Memory B cell (primary cell): ENCODE measurements at regions not wholly inside any gene's neighbourhood (a gene's known extent, or its start where the extent isn't known, plus 50 kb on each side); places are given as distances from the start of the nearest gene placed in this dataset.

Experiments used
- ATAC-seq: fragments of 150-1000 bp; cut with Tn5 transposase; 2 replicates; pipeline ENCODE4 v1.10.0; 2021; ENCODE audit warnings: low read depth, mild to moderate bottlenecking, moderate library complexity
- DNase-seq, 2 donors: peaks; one replicate each; pipeline ENCODE4 v3.0.0; 2022; ENCODE audit warnings: low spot score in 2 of 2
- H3K27ac Mint-ChIP-seq: one replicate; pipeline ENCODE4 v1.8.0; 2022; ENCODE audit warnings: mild to moderate bottlenecking, moderate library complexity, mixed read lengths
- H3K27me3 Mint-ChIP-seq: one replicate; pipeline ENCODE4 v1.8.0; 2022; ENCODE audit warnings: mixed read lengths
- H3K36me3 Mint-ChIP-seq: one replicate; pipeline ENCODE4 v1.8.0; 2022; ENCODE audit warnings: mild to moderate bottlenecking, mixed read lengths
- H3K4me1 Mint-ChIP-seq: one replicate; pipeline ENCODE4 v1.8.0; 2022; ENCODE audit warnings: mixed read lengths
- H3K4me3 Mint-ChIP-seq: one replicate; pipeline ENCODE4 v1.8.0; 2022; ENCODE audit warnings: mild to moderate bottlenecking, moderate library complexity, mixed read lengths
- H3K9me3 Mint-ChIP-seq: one replicate; pipeline ENCODE4 v1.8.0; 2022; ENCODE audit warnings: mixed read lengths

- Mint-ChIP-seq H3K4me3 (peak overlapping the region; percentile 32), H3K9me3 (no peaks in the 10 kb centered on the region), H3K4me1 (peaks cover 28% of the 10 kb centered on the region), H3K36me3 (no peaks in the 10 kb centered on the region), H3K27me3 (peaks cover 1% of the 10 kb centered on the region), H3K27ac (peak overlapping the region; percentile 9)
- ATAC-seq (peak; percentile 15), DNase-seq (no peak)
These were observed 90.3 kb downstream of the SNX5 start for GRCh38 chr20:17878069-17878911.

- H3K4me3 Mint-ChIP-seq: no peak overlapping the region
- DNase-seq: no peak
- H3K4me1 Mint-ChIP-seq: peaks cover 32% of the 10 kb centered on the region
- H3K36me3 Mint-ChIP-seq: no peaks in the 10 kb centered on the region
- H3K9me3 Mint-ChIP-seq: no peaks in the 10 kb centered on the region
- H3K27ac Mint-ChIP-seq: no peak overlapping the region
- ATAC-seq: no peak
- H3K27me3 Mint-ChIP-seq: no peaks in the 10 kb centered on the region
These were observed 92.6 kb downstream of the SNX5 start for GRCh38 chr20:17875981-17876385.

GRCh38 chr20:17875106-17875980 lies 93.3 kb downstream of the SNX5 start:
- DNase-seq (no peak), ATAC-seq (no peak)
- no peaks in the 10 kb centered on the region for H3K9me3 Mint-ChIP-seq
- H3K36me3 Mint-ChIP-seq: no peaks in the 10 kb centered on the region
- no peak overlapping the region for H3K27ac Mint-ChIP-seq
- H3K4me3 Mint-ChIP-seq: no peak overlapping the region
- H3K4me1 Mint-ChIP-seq: peaks cover 32% of the 10 kb centered on the region
- no peaks in the 10 kb centered on the region for H3K27me3 Mint-ChIP-seq

- H3K27ac Mint-ChIP-seq: no peak overlapping the region
- DNase-seq (no peak), ATAC-seq (no peak)
- H3K9me3 Mint-ChIP-seq: no peaks in the 10 kb centered on the region
- no peak overlapping the region for H3K4me3 Mint-ChIP-seq
- H3K36me3 Mint-ChIP-seq: no peaks in the 10 kb centered on the region
- peaks cover 32% of the 10 kb centered on the region for H3K4me1 Mint-ChIP-seq
- no peaks in the 10 kb centered on the region for H3K27me3 Mint-ChIP-seq
These were observed 94.1 kb downstream of the SNX5 start for GRCh38 chr20:17874271-17875105.

GRCh38 chr20:17873410-17874270 lies 95.0 kb downstream of the SNX5 start:
- no peaks in the 10 kb centered on the region for H3K27me3 Mint-ChIP-seq
- H3K27ac Mint-ChIP-seq: no peak overlapping the region
- no peaks in the 10 kb centered on the region for H3K36me3 Mint-ChIP-seq
- ATAC-seq (no peak), DNase-seq (no peak)
- peaks cover 27% of the 10 kb centered on the region for H3K4me1 Mint-ChIP-seq
- H3K9me3 Mint-ChIP-seq: no peaks in the 10 kb centered on the region
- no peak overlapping the region for H3K4me3 Mint-ChIP-seq

- no peak overlapping the region for H3K27ac Mint-ChIP-seq
- peaks cover 4% of the 10 kb centered on the region for H3K27me3 Mint-ChIP-seq
- no peaks in the 10 kb centered on the region for H3K9me3 Mint-ChIP-seq
- no peak overlapping the region for H3K4me3 Mint-ChIP-seq
- peaks cover 20% of the 10 kb centered on the region for H3K4me1 Mint-ChIP-seq
- H3K36me3 Mint-ChIP-seq: no peaks in the 10 kb centered on the region
- ATAC-seq (no peak), DNase-seq (no peak)
These were observed 95.6 kb downstream of the SNX5 start for GRCh38 chr20:17872959-17873358.

GRCh38 chr20:17872434-17872833 lies 96.2 kb downstream of the SNX5 start:
- peaks cover 4% of the 10 kb centered on the region for H3K27me3 Mint-ChIP-seq
- H3K4me1 Mint-ChIP-seq: peaks cover 16% of the 10 kb centered on the region
- DNase-seq: no peak
- H3K36me3 Mint-ChIP-seq: no peaks in the 10 kb centered on the region
- no peaks in the 10 kb centered on the region for H3K9me3 Mint-ChIP-seq
- H3K27ac Mint-ChIP-seq: no peak overlapping the region
- H3K4me3 Mint-ChIP-seq: no peak overlapping the region
- ATAC-seq: no peak

GRCh38 chr20:17871886-17872285 lies 96.7 kb downstream of the SNX5 start:
- H3K27me3 Mint-ChIP-seq: peaks cover 4% of the 10 kb centered on the region
- DNase-seq (no peak), ATAC-seq (no peak)
- no peaks in the 10 kb centered on the region for H3K36me3 Mint-ChIP-seq
- H3K27ac Mint-ChIP-seq: no peak overlapping the region
- H3K4me1 Mint-ChIP-seq: peaks cover 11% of the 10 kb centered on the region
- no peak overlapping the region for H3K4me3 Mint-ChIP-seq
- H3K9me3 Mint-ChIP-seq: no peaks in the 10 kb centered on the region

GRCh38 chr20:17871181-17871580 lies 97.4 kb downstream of the SNX5 start:
- DNase-seq (no peak), ATAC-seq (no peak)
- no peak overlapping the region for H3K4me3 Mint-ChIP-seq
- H3K27ac Mint-ChIP-seq: no peak overlapping the region
- peaks cover 7% of the 10 kb centered on the region for H3K4me1 Mint-ChIP-seq
- peaks cover 4% of the 10 kb centered on the region for H3K27me3 Mint-ChIP-seq
- H3K36me3 Mint-ChIP-seq: no peaks in the 10 kb centered on the region
- H3K9me3 Mint-ChIP-seq: no peaks in the 10 kb centered on the region

- ATAC-seq (no peak), DNase-seq (no peak)
- H3K4me1 Mint-ChIP-seq: peaks cover 5% of the 10 kb centered on the region
- no peak overlapping the region for H3K27ac Mint-ChIP-seq
- H3K27me3 Mint-ChIP-seq: peaks cover 4% of the 10 kb centered on the region
- no peaks in the 10 kb centered on the region for H3K9me3 Mint-ChIP-seq
- no peak overlapping the region for H3K4me3 Mint-ChIP-seq
- H3K36me3 Mint-ChIP-seq: no peaks in the 10 kb centered on the region
These were observed 98.4 kb downstream of the SNX5 start for GRCh38 chr20:17870086-17870740.

- Mint-ChIP-seq H3K36me3 (no peaks in the 10 kb centered on the region), H3K9me3 (no peaks in the 10 kb centered on the region), H3K27me3 (peaks cover 4% of the 10 kb centered on the region), H3K4me1 (peaks cover 5% of the 10 kb centered on the region), H3K27ac (no peak overlapping the region), H3K4me3 (no peak overlapping the region)
- ATAC-seq (no peak), DNase-seq (no peak)
These were observed 99.1 kb downstream of the SNX5 start for GRCh38 chr20:17869295-17869994.

GRCh38 chr20:17868700-17869231 lies 99.8 kb downstream of the SNX5 start:
- Mint-ChIP-seq H3K4me1 (peaks cover 5% of the 10 kb centered on the region), H3K4me3 (no peak overlapping the region), H3K27ac (no peak overlapping the region), H3K27me3 (peaks cover 4% of the 10 kb centered on the region), H3K36me3 (no peaks in the 10 kb centered on the region), H3K9me3 (no peaks in the 10 kb centered on the region)
- ATAC-seq: no peak
- DNase-seq: no peak
